CD1c-positive myeloid dendritic cell (primary cell): ENCODE measurements at regions not wholly inside any gene's neighbourhood (a gene's known extent, or its start where the extent isn't known, plus 50 kb on each side); places are given as distances from the start of the nearest gene placed in this dataset.
A peak's percentile ranks its signal among the peaks of the same experiment; 100 is the strongest.
"Not testable (repeated sequence)": the region's sequence is repeated elsewhere in the genome, so short reads cannot be mapped to it uniquely, and the experiment has no call there.

Experiments
- DNase-seq: peaks from one replicate; pipeline ENCODE4 v3.0.0-alpha.2; 2016; ENCODE audit errors: extremely low spot score

- DNase-seq, result peak; percentile 11
Measured at GRCh38 chr2:16055848-16056580, 115.7 kb downstream of the MYCN start.

- DNase-seq, result no peak
Measured at GRCh38 chr2:16053437-16054257, 113.3 kb downstream of the MYCN start.

GRCh38 chr2:16052571-16053052 lies 112.3 kb downstream of the MYCN start:
- not testable (repeated sequence) for DNase-seq

GRCh38 chr2:16051841-16052564 lies 111.7 kb downstream of the MYCN start:
- DNase-seq, result no peak

GRCh38 chr2:16050908-16051489 lies 110.6 kb downstream of the MYCN start:
- DNase-seq, result no peak

DNA sequence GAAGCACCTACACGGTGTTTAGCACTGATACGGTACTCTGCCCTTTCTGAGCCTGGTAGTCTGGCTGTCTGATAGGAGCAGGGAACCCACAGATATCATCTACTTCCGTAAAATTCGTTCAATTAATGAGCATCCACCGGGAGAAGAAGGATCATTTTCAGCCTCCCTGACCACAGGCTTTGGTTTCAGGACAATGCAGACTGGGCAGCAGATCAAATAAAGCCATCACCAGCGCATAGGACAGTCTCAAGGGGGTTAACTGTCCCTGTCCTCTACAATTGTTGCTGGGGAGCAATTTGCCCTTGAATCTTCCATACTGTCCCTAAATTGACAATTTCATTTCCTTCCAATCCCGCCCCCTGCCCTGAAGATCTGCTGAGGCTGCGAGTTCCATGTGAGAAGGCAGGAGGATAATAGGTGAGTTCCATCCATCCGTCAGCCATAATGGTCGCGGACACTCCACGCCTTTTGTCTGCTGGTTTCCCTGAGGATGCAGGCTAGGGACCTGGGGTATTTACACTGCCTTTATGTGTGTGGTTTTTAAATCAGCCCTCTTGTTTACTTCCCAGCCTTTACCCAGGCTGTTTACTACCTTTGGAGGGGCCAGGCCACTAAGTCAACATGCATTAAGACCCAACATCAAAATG lies 110.0 kb downstream of the MYCN start:
- DNase-seq, result no peak

DNA sequence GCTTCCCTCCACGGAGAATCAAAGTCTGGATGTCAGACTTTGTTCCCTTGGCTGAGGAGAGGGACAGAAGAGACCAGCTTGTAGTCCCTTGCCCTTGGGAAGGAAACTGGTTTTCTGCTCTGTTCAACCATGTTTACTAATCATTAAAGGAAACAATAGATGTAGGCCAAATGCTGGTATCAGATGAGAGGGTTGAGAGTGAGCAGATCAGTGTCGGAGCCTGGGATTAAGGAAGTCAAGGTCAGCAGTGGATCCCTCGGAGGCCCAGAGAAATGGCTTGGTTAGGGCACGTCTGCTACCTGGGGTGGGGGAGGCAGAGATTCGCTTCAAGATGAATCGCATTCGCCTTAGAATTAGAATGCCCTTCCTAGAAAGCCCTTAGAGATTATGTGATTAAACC lies 109.1 kb downstream of the MYCN start:
- DNase-seq, result no peak

GRCh38 chr2:16048466-16048865 lies 108.1 kb downstream of the MYCN start:
- no peak for DNase-seq

DNA sequence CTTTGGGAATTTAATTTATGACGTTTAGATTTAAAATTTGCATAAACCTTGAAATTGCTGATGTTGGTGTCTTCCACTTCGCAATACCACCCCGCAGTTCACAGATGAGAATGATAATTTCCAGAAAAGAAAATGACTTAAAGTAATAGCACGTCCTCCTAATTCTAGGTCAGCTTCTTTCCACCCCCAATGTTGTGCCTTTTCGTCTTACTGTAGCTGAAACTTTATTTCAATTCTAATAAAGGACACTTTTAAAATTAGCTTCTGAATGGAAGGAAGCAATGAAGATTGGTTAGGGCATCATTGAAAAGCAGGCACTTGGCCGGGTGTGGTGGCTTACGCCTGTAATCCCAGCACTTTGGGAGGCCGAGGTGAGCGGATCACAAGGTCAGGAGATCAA lies 107.4 kb downstream of the MYCN start:
- no peak for DNase-seq

GRCh38 chr2:16046649-16047048 lies 106.3 kb downstream of the MYCN start:
- no peak for DNase-seq

GRCh38 chr2:16045653-16046352 lies 105.5 kb downstream of the MYCN start:
- DNase-seq, result no peak

- DNase-seq, result no peak
Measured at GRCh38 chr2:16044946-16045456, 104.7 kb downstream of the MYCN start.

- DNase-seq, result no peak
Measured at GRCh38 chr2:16043627-16044026, 103.3 kb downstream of the MYCN start.

DNA sequence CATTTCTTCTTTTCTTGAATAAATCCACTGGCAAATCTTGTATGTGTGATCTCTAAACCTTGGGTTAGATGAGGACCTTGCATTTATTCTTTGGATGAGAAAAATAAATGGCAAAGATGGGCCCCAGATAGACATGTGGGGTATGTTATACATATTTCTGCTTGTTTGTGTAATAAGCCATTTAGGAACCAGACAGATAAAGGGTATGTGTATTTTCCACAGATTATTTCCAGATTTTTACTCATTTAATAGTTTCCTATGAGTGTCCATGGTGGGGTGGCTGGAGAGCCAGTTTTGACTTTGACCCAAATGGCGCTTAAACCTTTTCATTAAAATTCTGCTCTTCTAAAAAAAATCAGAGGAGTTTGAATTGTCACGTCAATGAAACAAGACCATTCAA lies 102.8 kb downstream of the MYCN start:
- DNase-seq, result no peak

- DNase-seq, result no peak
Measured at GRCh38 chr2:16042201-16042700, 101.9 kb downstream of the MYCN start.

DNA sequence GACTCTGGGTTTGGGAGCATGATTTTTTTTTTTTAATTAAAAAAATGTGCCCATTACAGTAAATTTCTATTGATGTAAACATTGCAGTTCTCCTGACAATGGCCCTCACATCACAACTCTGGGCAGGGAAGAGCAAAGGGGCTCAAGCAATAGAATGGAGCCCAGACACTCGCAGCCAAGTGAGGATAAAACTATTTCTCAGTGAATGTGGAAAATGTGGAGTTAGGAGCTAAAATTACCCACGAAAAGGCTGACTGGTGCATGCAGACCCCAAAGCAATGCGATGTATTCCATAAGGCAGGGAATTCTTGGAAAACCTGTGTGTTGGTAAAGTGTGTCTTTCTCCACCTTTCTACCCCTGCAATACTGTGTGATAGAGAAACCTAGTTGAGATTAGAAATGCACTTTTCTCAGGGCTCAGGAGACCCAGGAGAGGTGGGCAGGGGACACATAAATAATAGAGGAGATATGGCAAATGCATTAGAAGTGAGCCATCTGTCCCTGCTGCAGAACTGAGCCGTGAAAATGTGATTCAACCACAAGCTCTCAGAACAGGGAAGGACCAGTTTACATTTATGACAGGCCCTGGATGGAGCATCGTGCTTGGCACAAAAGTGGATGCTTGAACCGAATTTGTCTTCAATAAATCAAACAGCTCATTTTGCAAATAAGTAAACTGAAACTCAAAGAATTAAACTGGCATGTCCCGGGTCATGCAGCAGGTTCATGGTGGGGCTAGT lies 100.1 kb downstream of the MYCN start:
- DNase-seq, result no peak

DNA sequence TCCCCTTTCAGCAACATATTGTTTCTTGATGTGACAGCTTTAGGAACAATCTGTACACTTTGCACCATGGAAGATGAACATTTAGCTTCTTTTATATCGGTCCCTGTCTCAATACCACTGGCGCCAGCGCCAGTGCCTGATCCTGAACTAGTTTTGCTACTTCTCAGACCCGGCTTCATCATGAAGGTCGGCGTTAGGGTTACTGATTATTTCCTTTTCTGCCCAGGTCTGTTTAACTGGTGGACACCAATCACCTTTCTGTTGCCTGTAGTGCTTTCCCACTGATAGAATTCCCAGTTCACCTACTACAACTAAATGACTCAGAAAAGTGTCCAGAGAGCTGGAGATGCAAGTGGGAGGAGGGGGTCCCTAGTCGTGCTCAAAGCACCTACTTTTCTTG lies 99.5 kb downstream of the MYCN start:
- DNase-seq, result no peak

DNA sequence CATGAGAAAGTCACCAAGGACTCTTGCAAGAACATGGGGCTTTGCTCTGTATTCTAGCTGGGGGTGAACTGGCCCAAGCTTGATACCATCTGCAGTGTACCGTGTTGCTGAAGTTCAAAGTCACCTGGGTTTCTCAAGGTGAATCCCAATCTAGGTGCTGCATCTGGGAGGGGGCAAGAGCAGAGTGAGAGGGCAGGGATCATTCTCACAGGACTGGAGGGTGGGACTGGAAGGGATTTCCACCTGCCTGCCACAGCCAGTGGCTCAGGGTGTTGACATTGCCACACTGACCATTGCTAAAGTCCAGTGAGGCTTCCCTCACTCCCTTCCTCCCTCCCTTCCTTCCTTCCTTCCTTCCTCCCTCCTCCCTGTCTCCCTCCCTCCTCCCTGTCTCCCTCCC lies 98.7 kb downstream of the MYCN start:
- DNase-seq, result no peak

DNA sequence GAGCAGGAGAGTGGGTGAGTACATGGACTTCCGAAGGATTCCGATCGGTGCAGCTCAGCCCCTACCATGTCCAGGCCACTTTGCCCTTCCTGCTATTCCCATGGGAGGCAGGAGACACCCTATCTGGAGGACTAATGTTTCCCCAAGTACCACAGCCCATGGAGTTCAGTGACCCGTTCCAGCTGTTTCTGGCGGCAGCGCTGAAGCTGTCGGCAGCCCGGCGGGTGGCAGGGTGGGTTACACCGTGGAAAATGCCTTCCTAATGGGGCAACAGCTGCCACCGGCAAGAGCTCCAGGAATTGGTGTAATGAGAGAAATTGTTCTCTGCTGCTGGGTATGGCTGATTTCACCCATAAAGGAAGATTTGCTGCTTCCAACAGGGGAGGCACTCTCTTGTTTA lies 98.3 kb downstream of the MYCN start:
- DNase-seq, result no peak
